ENCODE measurements at regions not wholly inside any gene's neighbourhood (a gene's known extent, or its start where the extent isn't known, plus 50 kb on each side); places are given as distances from the start of the nearest gene placed in this dataset.

DNA sequence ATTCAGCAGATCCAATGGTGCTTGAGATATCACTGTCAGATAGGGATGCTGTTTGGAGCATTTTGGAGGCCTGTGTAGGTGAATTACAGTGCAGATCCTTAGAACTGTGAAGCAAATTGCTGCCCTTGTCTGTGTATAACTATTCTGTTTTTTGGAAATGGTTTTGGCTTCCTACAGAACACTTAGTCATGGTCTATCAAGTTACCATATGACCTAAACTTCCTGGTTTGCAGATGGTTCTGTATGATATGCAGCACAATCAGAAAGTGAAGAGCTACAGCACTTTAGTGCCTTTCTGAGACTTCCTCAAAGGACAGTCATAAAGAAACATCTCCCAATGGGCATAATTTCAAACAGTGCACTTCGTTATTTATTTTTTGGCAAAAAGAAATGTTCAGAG is 688.6 kb downstream of the SH3BGRL start:
- TF ChIP-seq, protein P1, sequence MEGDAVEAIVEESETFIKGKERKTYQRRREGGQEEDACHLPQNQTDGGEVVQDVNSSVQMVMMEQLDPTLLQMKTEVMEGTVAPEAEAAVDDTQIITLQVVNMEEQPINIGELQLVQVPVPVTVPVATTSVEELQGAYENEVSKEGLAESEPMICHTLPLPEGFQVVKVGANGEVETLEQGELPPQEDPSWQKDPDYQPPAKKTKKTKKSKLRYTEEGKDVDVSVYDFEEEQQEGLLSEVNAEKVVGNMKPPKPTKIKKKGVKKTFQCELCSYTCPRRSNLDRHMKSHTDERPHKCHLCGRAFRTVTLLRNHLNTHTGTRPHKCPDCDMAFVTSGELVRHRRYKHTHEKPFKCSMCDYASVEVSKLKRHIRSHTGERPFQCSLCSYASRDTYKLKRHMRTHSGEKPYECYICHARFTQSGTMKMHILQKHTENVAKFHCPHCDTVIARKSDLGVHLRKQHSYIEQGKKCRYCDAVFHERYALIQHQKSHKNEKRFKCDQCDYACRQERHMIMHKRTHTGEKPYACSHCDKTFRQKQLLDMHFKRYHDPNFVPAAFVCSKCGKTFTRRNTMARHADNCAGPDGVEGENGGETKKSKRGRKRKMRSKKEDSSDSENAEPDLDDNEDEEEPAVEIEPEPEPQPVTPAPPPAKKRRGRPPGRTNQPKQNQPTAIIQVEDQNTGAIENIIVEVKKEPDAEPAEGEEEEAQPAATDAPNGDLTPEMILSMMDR (conservative IDR thresholded peaks at IDR 0.05 in 1 of 2, IDR thresholded peaks at IDR 0.05 in 1 of 2; ENCODE audit: extremely low read depth in 1 of 2, insufficient read depth in 1 of 2, low read depth in 1 of 2, low read length in 2 of 2): no peak
- TF ChIP-seq EZH2 (IDR thresholded peaks at IDR 0.05; ENCODE audit: borderline replicate concordance, low read length): no peak

All from mammary epithelial cell (primary cell).